G401 (cell line): ENCODE measurements at regions not wholly inside any gene's neighbourhood (a gene's known extent, or its start where the extent isn't known, plus 50 kb on each side); places are given as distances from the start of the nearest gene placed in this dataset.
"Not testable (repeated sequence)": the region's sequence is repeated elsewhere in the genome, so short reads cannot be mapped to it uniquely, and the experiment has no call there.

Source experiments
- DNase-seq: peaks from one replicate; pipeline ENCODE4 v3.0.0-alpha.2; 2015; ENCODE audit warnings: low spot score
- in situ Hi-C: cut with HindIII; loops from 2 replicates; pipeline ENCODE4 v1.10.0; 2016; ENCODE audit warnings: low sequenced_read_pairs, mixed read lengths

GRCh38 chrX:43451976-43452686, 204.0 kb upstream of the MAOA start:
- DNase-seq, in situ Hi-C loops: not testable (repeated sequence)

GRCh38 chrX:43456063-43456462, 200.0 kb upstream of the MAOA start:
- DNase-seq: no peak
- in situ Hi-C loops: no loop called here

- in situ Hi-C loops: no loop called here
Measured at GRCh38 chrX:43456906-43457305, 199.2 kb upstream of the MAOA start.

GRCh38 chrX:43467608-43468234, 188.4 kb upstream of the MAOA start:
- in situ Hi-C loops: no loop called here
- no peak for DNase-seq

More at GRCh38 chrX:43456906-43457305, 199.2 kb upstream of the MAOA start:
- DNase-seq: no peak

GRCh38 chrX:43469391-43470054, 186.6 kb upstream of the MAOA start:
- in situ Hi-C loops: no loop called here
- DNase-seq: no peak

- DNase-seq: no peak
- in situ Hi-C loops: no loop called here
Measured at GRCh38 chrX:43474321-43474720, 181.8 kb upstream of the MAOA start.

GRCh38 chrX:43479070-43479469, 177.0 kb upstream of the MAOA start:
- DNase-seq: no peak
- in situ Hi-C loops: no loop called here

GRCh38 chrX:43479850-43480249, 176.2 kb upstream of the MAOA start:
- in situ Hi-C loops: no loop called here
- DNase-seq: no peak

- no peak for DNase-seq
- in situ Hi-C loops: no loop called here
Measured at GRCh38 chrX:43481576-43481975, 174.5 kb upstream of the MAOA start.

GRCh38 chrX:43493756-43494155, 162.3 kb upstream of the MAOA start:
- in situ Hi-C loops: no loop called here
- DNase-seq: no peak

- in situ Hi-C loops: no loop called here
- DNase-seq: no peak
Measured at GRCh38 chrX:43500246-43500645, 155.9 kb upstream of the MAOA start.

- no peak for DNase-seq
- in situ Hi-C loops: no loop called here
Measured at GRCh38 chrX:43500996-43501694, 155.0 kb upstream of the MAOA start.

GRCh38 chrX:43504394-43504793, 151.7 kb upstream of the MAOA start:
- in situ Hi-C loops: no loop called here

GRCh38 chrX:43505769-43506168, 150.3 kb upstream of the MAOA start:
- no peak for DNase-seq
- in situ Hi-C loops: no loop called here

More at GRCh38 chrX:43504394-43504793, 151.7 kb upstream of the MAOA start:
- no peak for DNase-seq

- DNase-seq: no peak
- in situ Hi-C loops: no loop called here
Measured at GRCh38 chrX:43508694-43509093, 147.4 kb upstream of the MAOA start.

GRCh38 chrX:43510209-43510608, 145.9 kb upstream of the MAOA start:
- in situ Hi-C loops: no loop called here
- DNase-seq: no peak

- in situ Hi-C loops: no loop called here
Measured at GRCh38 chrX:43513085-43513484, 143.0 kb upstream of the MAOA start.

GRCh38 chrX:43514820-43515219, 141.3 kb upstream of the MAOA start:
- no peak for DNase-seq
- in situ Hi-C loops: no loop called here

More at GRCh38 chrX:43513085-43513484, 143.0 kb upstream of the MAOA start:
- DNase-seq: no peak

- in situ Hi-C loops: no loop called here
- no peak for DNase-seq
Measured at GRCh38 chrX:43522582-43522981, 133.5 kb upstream of the MAOA start.
